ENCODE measurements at regions not wholly inside any gene's neighbourhood (a gene's known extent, or its start where the extent isn't known, plus 50 kb on each side); places are given as distances from the start of the nearest gene placed in this dataset.

DNA sequence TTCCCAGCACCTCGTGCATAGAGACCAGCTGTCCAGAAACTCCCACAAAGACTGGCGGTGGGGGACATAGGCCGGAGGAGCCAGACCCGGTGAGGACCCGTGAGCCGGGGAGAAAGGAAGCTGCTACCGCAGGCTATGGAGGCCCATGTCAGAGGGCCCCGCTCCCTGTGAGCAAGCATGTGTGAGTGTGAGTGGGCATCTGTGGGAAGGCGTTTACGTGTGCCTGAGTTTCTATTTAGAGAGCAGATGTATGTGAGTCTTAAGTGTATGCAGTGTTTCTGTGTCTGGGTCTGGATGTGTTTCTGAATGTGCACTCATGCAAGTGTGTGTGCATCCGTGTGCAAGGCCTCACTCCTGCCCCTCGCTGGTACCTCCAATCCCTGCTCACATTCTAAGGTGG is 187.8 kb upstream of the RAB6C start:
- H3K4me3 ChIP-seq (ENCODE audit: low read length): no peak overlapping the region
- TF ChIP-seq, protein P1, sequence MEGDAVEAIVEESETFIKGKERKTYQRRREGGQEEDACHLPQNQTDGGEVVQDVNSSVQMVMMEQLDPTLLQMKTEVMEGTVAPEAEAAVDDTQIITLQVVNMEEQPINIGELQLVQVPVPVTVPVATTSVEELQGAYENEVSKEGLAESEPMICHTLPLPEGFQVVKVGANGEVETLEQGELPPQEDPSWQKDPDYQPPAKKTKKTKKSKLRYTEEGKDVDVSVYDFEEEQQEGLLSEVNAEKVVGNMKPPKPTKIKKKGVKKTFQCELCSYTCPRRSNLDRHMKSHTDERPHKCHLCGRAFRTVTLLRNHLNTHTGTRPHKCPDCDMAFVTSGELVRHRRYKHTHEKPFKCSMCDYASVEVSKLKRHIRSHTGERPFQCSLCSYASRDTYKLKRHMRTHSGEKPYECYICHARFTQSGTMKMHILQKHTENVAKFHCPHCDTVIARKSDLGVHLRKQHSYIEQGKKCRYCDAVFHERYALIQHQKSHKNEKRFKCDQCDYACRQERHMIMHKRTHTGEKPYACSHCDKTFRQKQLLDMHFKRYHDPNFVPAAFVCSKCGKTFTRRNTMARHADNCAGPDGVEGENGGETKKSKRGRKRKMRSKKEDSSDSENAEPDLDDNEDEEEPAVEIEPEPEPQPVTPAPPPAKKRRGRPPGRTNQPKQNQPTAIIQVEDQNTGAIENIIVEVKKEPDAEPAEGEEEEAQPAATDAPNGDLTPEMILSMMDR (IDR thresholded peaks at IDR 0.05; ENCODE audit: insufficient read depth, low read depth, low read length, missing control alignments): no peak
- DNase-seq (ENCODE audit: low read depth): no peak

DNA sequence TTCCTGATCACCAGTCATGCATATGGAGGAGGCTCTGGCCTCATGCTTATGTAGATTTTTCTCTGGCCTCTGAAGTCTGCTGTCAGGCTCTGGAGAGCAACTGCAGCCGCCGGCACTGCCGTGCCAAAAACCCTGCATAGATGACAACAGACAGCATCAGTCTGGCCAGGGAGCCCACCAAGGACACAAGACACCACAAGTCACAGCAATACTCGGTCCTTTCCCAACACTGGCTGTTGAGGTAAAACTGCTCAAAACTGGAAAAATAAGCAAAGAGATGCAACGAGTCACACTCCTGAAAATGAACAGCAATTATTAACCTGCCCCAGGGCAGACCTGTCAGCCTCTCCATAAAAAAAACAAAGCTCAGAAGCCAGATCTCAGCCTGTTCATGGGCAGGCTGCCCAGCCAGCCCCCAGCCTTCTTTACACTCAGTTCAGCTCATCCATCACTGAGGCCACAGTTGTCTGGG is 186.0 kb upstream of the RAB6C start:
- TF ChIP-seq, protein P1 (IDR thresholded peaks at IDR 0.05; ENCODE audit: insufficient read depth, low read depth, low read length, missing control alignments): no peak
- no peak overlapping the region for H3K4me3 ChIP-seq (ENCODE audit: low read length)
- DNase-seq (ENCODE audit: low read depth): no peak

DNA sequence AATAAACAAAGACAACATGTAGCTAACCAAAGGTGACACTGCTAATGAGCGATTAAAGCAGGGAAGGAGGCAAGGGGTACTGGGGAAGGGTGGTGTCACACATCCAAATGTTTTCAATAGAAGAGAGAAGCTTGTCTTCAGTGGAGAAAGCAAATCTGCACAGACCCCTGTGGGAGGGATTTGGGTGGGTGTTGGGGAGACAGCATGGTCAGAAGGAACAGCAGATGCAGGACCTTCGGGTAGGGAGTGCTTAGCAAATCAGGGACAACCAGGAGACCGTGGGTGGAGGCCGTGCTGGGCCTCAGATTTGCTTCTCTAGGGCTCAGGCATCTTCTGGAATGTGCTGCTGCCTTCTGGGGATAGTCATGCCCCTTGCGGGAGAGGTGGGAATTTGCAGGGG is 185.3 kb upstream of the RAB6C start:
- TF ChIP-seq, protein P1 (IDR thresholded peaks at IDR 0.05; ENCODE audit: insufficient read depth, low read depth, low read length, missing control alignments): no peak
- no peak overlapping the region for H3K4me3 ChIP-seq (ENCODE audit: low read length)

DNA sequence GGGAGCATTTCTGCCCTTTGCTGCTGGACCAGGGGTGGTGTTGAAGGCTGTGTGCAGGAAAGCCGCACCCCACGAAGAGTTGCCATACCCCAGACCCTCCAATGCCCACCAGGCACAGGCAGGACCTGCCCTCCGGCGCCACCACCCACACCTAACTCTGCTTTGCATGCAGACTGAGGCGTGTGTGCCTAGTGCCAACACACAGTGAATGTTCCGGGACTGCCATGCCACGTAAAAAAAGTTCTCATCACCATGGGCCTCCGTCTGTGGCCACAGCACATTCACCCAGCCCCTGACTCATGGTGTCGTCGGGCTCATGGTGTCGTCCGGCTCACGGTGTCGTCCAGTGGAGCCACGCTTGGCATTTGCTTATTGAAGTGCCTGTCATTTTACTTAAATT is 184.9 kb upstream of the RAB6C start:
- DNase-seq (ENCODE audit: low read depth): no peak
- TF ChIP-seq, protein P1 (IDR thresholded peaks at IDR 0.05; ENCODE audit: insufficient read depth, low read depth, low read length, missing control alignments): no peak
- no peak overlapping the region for H3K4me3 ChIP-seq (ENCODE audit: low read length)

More for the DNA sequence above, 185.3 kb upstream of the RAB6C start:
- DNase-seq (ENCODE audit: low read depth): no peak

DNA sequence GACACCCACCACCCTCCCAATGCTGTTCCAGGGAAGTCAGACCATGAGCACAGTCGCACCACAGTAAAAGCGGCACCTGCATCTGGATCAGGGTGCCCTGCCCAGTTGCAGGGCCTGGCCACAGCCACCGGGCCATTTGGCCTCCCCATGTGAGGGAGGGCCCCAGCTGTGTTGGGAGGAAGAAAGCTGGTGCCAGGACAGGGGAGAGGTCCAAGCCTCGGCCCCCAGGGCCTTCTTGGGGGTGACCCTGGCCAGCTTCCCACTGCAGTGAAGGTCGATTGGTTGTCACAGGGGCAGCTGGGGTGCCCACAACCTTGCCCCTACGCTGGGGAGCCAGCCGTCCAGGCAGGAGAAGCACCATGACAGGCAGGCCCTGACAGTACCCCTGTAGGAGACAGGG is 183.2 kb upstream of the RAB6C start:
- TF ChIP-seq, protein P1 (IDR thresholded peaks at IDR 0.05; ENCODE audit: insufficient read depth, low read depth, low read length, missing control alignments): no peak
- H3K4me3 ChIP-seq (ENCODE audit: low read length): no peak overlapping the region
- no peak for DNase-seq (ENCODE audit: low read depth)

DNA sequence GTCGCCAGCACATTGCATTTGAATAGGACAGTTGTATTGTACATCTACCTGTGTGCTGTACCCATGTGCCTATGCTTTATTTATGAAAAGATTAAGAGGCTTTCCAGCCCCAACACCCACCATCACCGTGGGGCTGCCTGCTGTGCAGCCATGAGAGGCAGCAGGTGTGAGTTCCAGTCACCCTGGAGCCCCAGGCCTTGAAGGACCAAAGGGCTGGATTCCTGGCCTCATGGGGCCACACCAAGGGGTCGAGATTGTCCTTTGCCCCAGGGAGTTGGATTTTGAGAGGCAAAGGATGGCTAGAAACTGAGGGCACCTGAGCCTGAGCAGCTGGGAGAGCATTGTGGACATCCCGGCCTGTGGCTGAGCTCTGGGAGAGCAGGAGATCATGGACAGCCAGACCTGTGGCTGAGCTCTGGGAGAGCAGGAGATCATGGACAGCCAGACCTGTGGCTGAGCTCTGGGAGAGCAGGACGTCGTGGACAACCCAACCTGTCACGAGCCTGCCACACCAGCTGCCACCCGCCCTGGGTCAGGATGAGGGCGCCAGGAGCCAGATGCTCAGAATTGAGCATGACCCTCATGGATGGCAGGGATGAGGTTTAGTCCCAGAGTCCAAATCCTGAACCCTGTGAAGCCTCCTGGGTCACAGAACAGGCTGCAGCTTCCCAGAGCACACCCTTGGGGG is 182.5 kb upstream of the RAB6C start:
- no peak overlapping the region for H3K4me3 ChIP-seq (ENCODE audit: low read length)
- TF ChIP-seq, protein P1 (IDR thresholded peaks at IDR 0.05; ENCODE audit: insufficient read depth, low read depth, low read length, missing control alignments): no peak
- no peak for DNase-seq (ENCODE audit: low read depth)

Data from epithelial cell of esophagus (primary cell).